ENCODE measurements at regions not wholly inside any gene's neighbourhood (a gene's known extent, or its start where the extent isn't known, plus 50 kb on each side); places are given as distances from the start of the nearest gene placed in this dataset.

- TF ChIP-seq, protein P1, sequence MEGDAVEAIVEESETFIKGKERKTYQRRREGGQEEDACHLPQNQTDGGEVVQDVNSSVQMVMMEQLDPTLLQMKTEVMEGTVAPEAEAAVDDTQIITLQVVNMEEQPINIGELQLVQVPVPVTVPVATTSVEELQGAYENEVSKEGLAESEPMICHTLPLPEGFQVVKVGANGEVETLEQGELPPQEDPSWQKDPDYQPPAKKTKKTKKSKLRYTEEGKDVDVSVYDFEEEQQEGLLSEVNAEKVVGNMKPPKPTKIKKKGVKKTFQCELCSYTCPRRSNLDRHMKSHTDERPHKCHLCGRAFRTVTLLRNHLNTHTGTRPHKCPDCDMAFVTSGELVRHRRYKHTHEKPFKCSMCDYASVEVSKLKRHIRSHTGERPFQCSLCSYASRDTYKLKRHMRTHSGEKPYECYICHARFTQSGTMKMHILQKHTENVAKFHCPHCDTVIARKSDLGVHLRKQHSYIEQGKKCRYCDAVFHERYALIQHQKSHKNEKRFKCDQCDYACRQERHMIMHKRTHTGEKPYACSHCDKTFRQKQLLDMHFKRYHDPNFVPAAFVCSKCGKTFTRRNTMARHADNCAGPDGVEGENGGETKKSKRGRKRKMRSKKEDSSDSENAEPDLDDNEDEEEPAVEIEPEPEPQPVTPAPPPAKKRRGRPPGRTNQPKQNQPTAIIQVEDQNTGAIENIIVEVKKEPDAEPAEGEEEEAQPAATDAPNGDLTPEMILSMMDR (IDR thresholded peaks at IDR 0.05; ENCODE audit: low read length): no peak
- no peak for TF ChIP-seq EZH2 (IDR thresholded peaks at IDR 0.05; ENCODE audit: borderline replicate concordance, low read length)
These were observed 196.4 kb downstream of the ARL4C start for GRCh38 chr2:234300391-234300925.
